Right lobe of liver (tissue), 6 donors: ENCODE measurements at regions not wholly inside any gene's neighbourhood (a gene's known extent, or its start where the extent isn't known, plus 50 kb on each side); places are given as distances from the start of the nearest gene placed in this dataset.

Source experiments
- ATAC-seq, 4 donors: fragments of 200-7000 bp; cut with Tn5 transposase; one replicate each; pipeline ENCODE4 v1.9.1; 2020; ENCODE audit warnings: mild to moderate bottlenecking in 4 of 4, moderate library complexity in 4 of 4
- DNase-seq, 3 donors: peaks; one replicate each; pipeline ENCODE4 v3.0.0-alpha.2; 2020
- H3K27ac ChIP-seq, 3 donors: fragments of 200-600 bp; one replicate each; pipeline ENCODE4 v1.8.0; 2022
- H3K27me3 ChIP-seq, 2 donors: fragments of 200-600 bp; one replicate each; pipeline ENCODE4 v1.8.0; 2022
- H3K36me3 ChIP-seq, 4 donors: fragments of 200-600 bp; sonication (generic) in 1 of 4; one replicate each; pipeline versions ENCODE4 v1.5.1 to v1.8.0; 2017 to 2022; ENCODE audit warnings: control low read depth in 1 of 4
- H3K4me1 ChIP-seq, 4 donors: fragments of 200-600 bp; sonication (generic) in 1 of 4; one replicate each; pipeline versions ENCODE4 v1.5.1 to v1.8.0; 2017 to 2022; ENCODE audit warnings: control low read depth in 1 of 4
- H3K4me3 ChIP-seq, 3 donors: fragments of 200-600 bp; one replicate each; pipeline ENCODE4 v1.8.0; 2022
- H3K9me3 ChIP-seq, 4 donors: fragments of 200-600 bp; sonication (generic) in 1 of 4; one replicate each; pipeline versions ENCODE4 v1.5.1 to v1.8.0; 2017 to 2022; ENCODE audit warnings: control low read depth in 1 of 4
- POLR2A ChIP-seq: fragments of 450-650 bp; IDR thresholded peaks from one replicate; pipeline ENCODE4 v1.6.1; 2017; ENCODE audit warnings: antibody characterized with exemption, mild to moderate bottlenecking
- WGBS: methylation state at CpG from one replicate; pipeline ENCODE4 v1.1.6; 2018; ENCODE audit warnings: low coverage, low lambda C conversion rate; ENCODE audit not compliant: insufficient coverage; ENCODE audit errors: missing lambda C conversion rate; 5-methylcytosine and 5-hydroxymethylcytosine counted together
- intact Hi-C, 2 donors: fragments of 100-400 bp; cut with DNase I; formaldehyde crosslinking; loops; one replicate each; pipeline versions ENCODE4 v1.11.2 to v1.14.1; 2022
- TF ChIP-seq, protein P1 (sequence below), 4 donors: fragments of 200-600 bp in 3 of 4; fragments of 450-650 bp in 1 of 4; IDR thresholded peaks; one replicate each; pipeline versions ENCODE4 v1.5.1 to v1.8.0; 2016 to 2022; ENCODE audit warnings: antibody characterized with exemption in 4 of 4, mild to moderate bottlenecking in 2 of 4
- donor health status: DM: no; HTN: yes; CAD: no.
- donor health status: DM: no; HTN: no; CAD: no.
- donor health status: DM: no; HTN: no; CAD: no.
- donor health status: DM: no; HTN: yes; CAD: no.
- donor health status: DM: no; HTN: yes; CAD: no.

- TF ChIP-seq, protein P1, sequence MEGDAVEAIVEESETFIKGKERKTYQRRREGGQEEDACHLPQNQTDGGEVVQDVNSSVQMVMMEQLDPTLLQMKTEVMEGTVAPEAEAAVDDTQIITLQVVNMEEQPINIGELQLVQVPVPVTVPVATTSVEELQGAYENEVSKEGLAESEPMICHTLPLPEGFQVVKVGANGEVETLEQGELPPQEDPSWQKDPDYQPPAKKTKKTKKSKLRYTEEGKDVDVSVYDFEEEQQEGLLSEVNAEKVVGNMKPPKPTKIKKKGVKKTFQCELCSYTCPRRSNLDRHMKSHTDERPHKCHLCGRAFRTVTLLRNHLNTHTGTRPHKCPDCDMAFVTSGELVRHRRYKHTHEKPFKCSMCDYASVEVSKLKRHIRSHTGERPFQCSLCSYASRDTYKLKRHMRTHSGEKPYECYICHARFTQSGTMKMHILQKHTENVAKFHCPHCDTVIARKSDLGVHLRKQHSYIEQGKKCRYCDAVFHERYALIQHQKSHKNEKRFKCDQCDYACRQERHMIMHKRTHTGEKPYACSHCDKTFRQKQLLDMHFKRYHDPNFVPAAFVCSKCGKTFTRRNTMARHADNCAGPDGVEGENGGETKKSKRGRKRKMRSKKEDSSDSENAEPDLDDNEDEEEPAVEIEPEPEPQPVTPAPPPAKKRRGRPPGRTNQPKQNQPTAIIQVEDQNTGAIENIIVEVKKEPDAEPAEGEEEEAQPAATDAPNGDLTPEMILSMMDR (IDR thresholded peaks at IDR 0.05) = no peak
- TF ChIP-seq POLR2A = no peak
- Histone ChIP-seq H3K27ac (no peak overlapping the region), H3K4me1 (no peaks in the 10 kb centered on the region), H3K27me3 (no peaks in the 10 kb centered on the region), H3K9me3 (no peaks in the 10 kb centered on the region), H3K4me3 (no peak overlapping the region), H3K36me3 (no peaks in the 10 kb centered on the region)
- intact Hi-C loops = no loop called here
- ATAC-seq (no peak), DNase-seq (no peak)
Measured at GRCh38 chr5:116754556-116754955, 179.9 kb upstream of the SEMA6A start.

GRCh38 chr5:116751684-116752083 is 177.1 kb upstream of the SEMA6A start:
- no peak overlapping the region for H3K27ac ChIP-seq
- H3K4me3 ChIP-seq = no peak overlapping the region
- intact Hi-C loops = no loop called here
- H3K36me3 ChIP-seq = no peaks in the 10 kb centered on the region
- TF ChIP-seq, protein P1 (IDR thresholded peaks at IDR 0.05) = no peak
- no peak for TF ChIP-seq POLR2A
- no peaks in the 10 kb centered on the region for H3K4me1 ChIP-seq
- no peaks in the 10 kb centered on the region for H3K9me3 ChIP-seq
- H3K27me3 ChIP-seq = no peaks in the 10 kb centered on the region
- DNase-seq (no peak), ATAC-seq (no peak)

GRCh38 chr5:116750631-116751580 is 176.3 kb upstream of the SEMA6A start:
- 93% methylated on average over 2 of the region's 2 CpGs for WGBS
- no peaks in the 10 kb centered on the region for H3K27me3 ChIP-seq
- no peak for TF ChIP-seq POLR2A
- TF ChIP-seq, protein P1 (IDR thresholded peaks at IDR 0.05) = no peak
- intact Hi-C loops = no loop called here
- H3K9me3 ChIP-seq = no peaks in the 10 kb centered on the region
- H3K27ac ChIP-seq = no peak overlapping the region
- ATAC-seq (no peak), DNase-seq (no peak)
- no peaks in the 10 kb centered on the region for H3K36me3 ChIP-seq
- H3K4me3 ChIP-seq = no peak overlapping the region
- H3K4me1 ChIP-seq = no peaks in the 10 kb centered on the region

- Histone ChIP-seq H3K27ac (no peak overlapping the region), H3K9me3 (no peaks in the 10 kb centered on the region), H3K4me1 (no peaks in the 10 kb centered on the region), H3K4me3 (no peak overlapping the region), H3K27me3 (no peaks in the 10 kb centered on the region), H3K36me3 (no peaks in the 10 kb centered on the region)
- WGBS = 89% methylated on average over 1 of the region's 1 CpG
- TF ChIP-seq POLR2A = no peak
- TF ChIP-seq, protein P1 (IDR thresholded peaks at IDR 0.05) = no peak
- intact Hi-C loops = no loop called here
- ATAC-seq = no peak
- no peak for DNase-seq
Measured at GRCh38 chr5:116747881-116748280, 173.3 kb upstream of the SEMA6A start.
